Dermis microvascular lymphatic vessel endothelial cell (primary cell): ENCODE measurements at regions not wholly inside any gene's neighbourhood (a gene's known extent, or its start where the extent isn't known, plus 50 kb on each side); places are given as distances from the start of the nearest gene placed in this dataset.

ENCODE experiments used
- DNase-seq, 2 donors: peaks; one replicate each; pipeline versions ENCODE4 v3.0.0 to v3.0.0-alpha.2; 2010; ENCODE audit warnings: low read depth in 2 of 2

- no peak for DNase-seq
Observed at GRCh38 chr1:4366091-4366490, 288.3 kb upstream of the AJAP1 start.

DNA sequence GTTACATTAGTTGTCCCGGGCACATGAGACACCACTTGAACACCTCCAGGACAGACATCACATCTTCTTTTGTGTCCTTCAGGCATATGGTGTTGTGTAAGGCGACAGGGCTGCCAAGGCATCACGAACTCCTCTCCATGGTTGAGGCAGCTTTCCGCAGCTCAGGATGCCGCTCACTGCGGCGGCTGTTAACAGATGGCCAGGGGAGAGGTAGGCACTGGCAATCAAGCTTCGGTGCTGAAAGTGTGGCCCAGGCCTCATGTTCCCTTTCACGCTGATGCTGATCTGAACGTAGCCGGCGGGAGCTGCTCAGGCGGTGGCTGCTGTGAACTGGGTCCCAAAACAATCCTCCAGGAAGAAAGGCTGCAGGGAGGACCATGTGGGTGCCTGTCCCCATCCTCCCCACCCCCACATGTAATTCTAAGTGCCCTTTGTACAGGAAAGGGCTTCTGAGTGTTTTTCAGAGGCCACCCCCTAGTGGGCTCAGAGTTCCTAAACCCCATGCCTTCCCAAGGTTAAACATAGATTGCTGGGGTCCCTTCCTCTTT, 287.1 kb upstream of the AJAP1 start:
- DNase-seq, result no peak

DNA sequence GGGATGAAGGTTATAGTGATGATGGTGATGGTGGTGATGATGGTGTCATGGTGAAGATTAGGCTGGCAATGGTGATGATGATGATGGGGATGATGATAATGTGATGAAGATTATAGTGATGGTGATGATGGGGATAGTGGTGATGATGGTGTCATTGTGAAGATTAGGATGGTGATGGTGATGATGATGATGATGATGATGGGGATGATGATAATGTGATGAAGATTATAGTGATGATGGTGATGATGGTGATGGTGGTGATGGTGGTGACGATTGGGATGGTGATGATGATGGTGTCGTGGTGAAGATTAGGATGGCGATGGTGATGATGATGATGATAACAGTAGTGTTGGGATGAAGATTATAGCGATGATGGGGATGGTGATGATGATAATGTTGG, 285.1 kb upstream of the AJAP1 start:
- no peak for DNase-seq

DNA sequence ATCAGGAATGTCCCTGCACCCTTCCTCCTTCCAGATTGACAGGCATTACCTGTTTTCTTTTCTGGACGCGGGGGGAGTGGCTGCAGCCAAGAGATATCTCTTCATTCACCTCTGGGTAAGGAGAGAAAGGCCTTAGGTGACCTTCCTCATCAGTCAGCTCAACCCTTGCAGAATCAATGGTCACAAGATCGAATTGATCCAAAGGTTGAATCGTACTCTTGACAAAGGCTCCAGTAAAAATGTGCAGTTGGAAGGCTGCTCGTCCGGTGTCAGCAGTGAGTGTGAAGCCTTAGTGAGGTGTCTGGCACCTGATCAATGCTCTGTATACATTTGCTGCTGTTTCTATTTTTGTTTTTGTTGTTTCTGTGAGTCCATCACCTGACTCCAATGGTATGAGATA, 282.6 kb upstream of the AJAP1 start:
- no peak for DNase-seq

- no peak for DNase-seq
Observed at GRCh38 chr1:4375812-4376211, 278.6 kb upstream of the AJAP1 start.

- no peak for DNase-seq
Observed at GRCh38 chr1:4379451-4380175, 274.8 kb upstream of the AJAP1 start.

- DNase-seq, result no peak
Observed at GRCh38 chr1:4380564-4381168, 273.7 kb upstream of the AJAP1 start.

GRCh38 chr1:4393191-4393590, 261.2 kb upstream of the AJAP1 start:
- no peak for DNase-seq

DNA sequence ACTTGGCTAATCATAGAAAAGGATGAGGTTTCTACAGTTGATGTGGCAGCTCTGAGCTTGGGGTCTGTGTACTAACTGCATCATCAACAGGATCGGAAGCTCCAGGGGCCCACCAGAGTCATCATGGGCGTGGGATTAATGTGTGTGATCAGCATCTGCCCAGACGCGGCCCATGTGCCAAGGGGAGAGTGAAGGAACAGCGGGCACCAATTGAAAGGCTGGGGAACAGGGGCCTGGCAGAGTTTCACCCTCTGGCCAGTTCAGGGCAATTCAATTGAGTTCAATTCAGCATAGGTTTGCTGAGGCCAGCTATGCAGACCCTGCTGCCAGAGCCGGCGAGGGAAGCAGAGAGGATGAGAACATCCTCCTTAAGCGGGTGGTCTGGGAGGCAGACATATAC, 260.0 kb upstream of the AJAP1 start:
- DNase-seq, result no peak

DNA sequence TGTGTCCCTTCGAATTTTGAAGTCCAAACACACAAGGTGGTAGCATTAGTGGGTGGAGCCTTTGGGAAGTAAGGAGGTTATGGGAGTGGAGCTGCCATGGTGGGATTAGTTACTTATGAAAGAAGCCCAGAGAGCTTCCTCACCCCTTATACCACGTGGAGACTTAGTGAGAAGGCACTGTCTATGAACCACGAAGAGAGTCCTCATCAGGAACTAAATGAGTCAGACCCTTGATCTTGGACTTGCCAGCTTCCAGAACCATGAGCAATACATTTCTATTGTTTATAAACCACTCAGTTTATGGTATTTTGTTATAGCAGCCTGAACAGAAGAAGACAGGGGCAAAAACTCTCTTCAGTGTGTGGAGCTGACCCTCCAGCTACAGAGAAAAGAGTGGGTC, 259.3 kb upstream of the AJAP1 start:
- DNase-seq, result no peak

GRCh38 chr1:4395676-4396075, 258.7 kb upstream of the AJAP1 start:
- no peak for DNase-seq

DNA sequence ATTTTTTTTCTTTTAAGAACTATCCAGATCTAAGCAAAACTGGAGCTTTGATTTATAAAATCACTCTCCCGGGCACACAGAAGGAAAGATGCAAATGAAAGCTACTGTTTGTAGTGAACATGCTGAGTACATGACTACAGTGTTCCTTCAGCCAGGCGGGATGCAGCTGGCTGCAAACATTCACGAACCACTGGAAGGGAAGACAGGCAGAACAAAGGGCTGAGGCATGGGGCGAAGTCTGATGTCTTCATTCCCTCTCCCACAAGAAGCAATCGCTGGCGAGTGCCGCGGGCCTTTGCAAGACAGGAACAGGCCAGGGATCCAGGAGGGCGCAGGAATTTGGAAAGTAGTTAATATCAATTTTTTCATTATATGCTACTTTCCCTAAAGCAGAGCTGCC, 257.9 kb upstream of the AJAP1 start:
- DNase-seq, result no peak

DNA sequence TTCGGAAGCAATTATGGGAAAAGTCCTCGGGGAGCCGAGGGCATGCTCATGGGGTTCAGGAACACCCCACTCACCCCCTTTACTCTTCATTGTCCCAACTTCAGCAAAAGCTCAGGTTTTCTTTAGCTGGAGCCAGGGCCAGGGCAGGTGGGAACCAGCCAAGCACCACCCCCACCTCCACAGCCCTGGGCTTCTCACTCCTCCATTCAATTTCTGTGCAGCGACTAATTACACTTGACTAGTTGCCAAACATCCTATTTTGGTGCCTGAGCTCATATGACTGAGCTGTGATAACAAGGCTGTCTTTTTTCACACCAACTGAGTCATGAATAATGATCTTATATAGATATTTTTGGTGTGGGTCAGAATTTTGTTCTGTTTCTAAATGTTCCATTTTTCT, 257.2 kb upstream of the AJAP1 start:
- DNase-seq, result no peak

GRCh38 chr1:4402032-4402431, 252.4 kb upstream of the AJAP1 start:
- no peak for DNase-seq

- no peak for DNase-seq
Observed at GRCh38 chr1:4404854-4405590, 249.4 kb upstream of the AJAP1 start.

- DNase-seq, result no peak
Observed at GRCh38 chr1:4407851-4408250, 246.6 kb upstream of the AJAP1 start.

DNA sequence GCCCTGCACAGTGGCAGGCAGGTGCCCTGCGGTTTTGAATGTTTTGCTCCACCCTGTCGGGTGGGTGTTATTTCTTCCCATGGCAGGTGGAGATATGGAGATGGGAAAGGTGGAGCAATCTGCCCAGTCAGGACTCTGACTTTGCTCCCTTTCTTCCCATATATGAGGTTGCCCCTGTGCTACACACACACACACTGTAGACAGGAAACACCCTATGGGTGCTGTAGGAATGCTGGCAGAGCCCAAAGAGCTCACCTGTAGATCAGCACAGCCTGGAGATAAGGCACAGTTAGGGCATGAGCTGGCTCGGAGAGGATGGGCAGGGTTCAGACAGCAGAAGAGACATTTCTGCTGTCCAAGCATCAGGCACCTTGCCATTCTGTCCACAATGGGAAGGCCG, 246.0 kb upstream of the AJAP1 start:
- DNase-seq, result no peak

- no peak for DNase-seq
Observed at GRCh38 chr1:4411862-4412261, 242.5 kb upstream of the AJAP1 start.

DNA sequence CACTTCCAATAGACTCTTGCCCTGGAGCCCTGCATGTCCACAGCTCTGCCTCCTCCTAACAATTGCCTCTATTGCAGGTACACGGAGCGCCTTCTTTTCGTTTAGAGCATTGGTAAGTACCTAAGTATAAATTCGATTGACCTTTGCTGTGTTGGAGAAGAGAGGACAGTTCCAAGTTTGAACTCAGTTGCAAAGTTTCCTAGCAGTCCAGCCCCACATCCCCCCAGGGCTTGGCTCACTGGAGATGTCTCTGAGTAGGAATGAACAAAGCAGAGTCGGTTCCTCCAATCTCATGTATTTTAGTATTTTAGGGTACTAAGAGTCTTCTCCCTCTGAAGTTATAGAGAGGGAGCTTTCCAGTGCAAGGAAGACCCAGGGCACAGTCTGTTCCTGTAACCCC, 238.9 kb upstream of the AJAP1 start:
- DNase-seq, result no peak

- no peak for DNase-seq
Observed at GRCh38 chr1:4416189-4416588, 238.2 kb upstream of the AJAP1 start.

- no peak for DNase-seq
Observed at GRCh38 chr1:4418021-4418420, 236.4 kb upstream of the AJAP1 start.

- no peak for DNase-seq
Observed at GRCh38 chr1:4421986-4422385, 232.4 kb upstream of the AJAP1 start.
